NT2/D1 (cell line): ENCODE measurements at regions not wholly inside any gene's neighbourhood (a gene's known extent, or its start where the extent isn't known, plus 50 kb on each side); places are given as distances from the start of the nearest gene placed in this dataset.

Experiments used
- DNase-seq: peaks from one replicate; pipeline ENCODE4 v3.0.0-alpha.2; 2011; ENCODE audit warnings: low read depth, low spot score
- H3K27me3 ChIP-seq: 2 replicates; pipeline ENCODE4 v1.6.0; 2011; ENCODE audit warnings: mild to moderate bottlenecking; ENCODE audit not compliant: insufficient read length, insufficient read depth
- H3K36me3 ChIP-seq: 2 replicates; pipeline ENCODE4 v1.6.1; 2011; ENCODE audit warnings: mild to moderate bottlenecking, low read length, mixed read lengths; ENCODE audit not compliant: insufficient read depth, insufficient read length
- H3K4me1 ChIP-seq: 2 replicates; pipeline ENCODE4 v1.5.1; 2011; ENCODE audit not compliant: insufficient read depth, insufficient read length
- H3K4me3 ChIP-seq: 2 replicates; pipeline ENCODE4 v1.5.1; 2011; ENCODE audit warnings: low read depth; ENCODE audit not compliant: insufficient read length
- H3K9ac ChIP-seq: 2 replicates; pipeline ENCODE4 v1.6.0; 2011; ENCODE audit warnings: low read depth; ENCODE audit not compliant: insufficient read length
- H3K9me3 ChIP-seq: 2 replicates; pipeline ENCODE4 v1.5.1; 2011; ENCODE audit warnings: mild to moderate bottlenecking, low read length; ENCODE audit not compliant: insufficient read depth
- SUZ12 ChIP-seq: IDR thresholded peaks from 2 replicates; pipeline ENCODE4 v1.6.1; 2011; ENCODE audit not compliant: insufficient read length, insufficient read depth; ENCODE audit errors: extremely low read depth
- YY1 ChIP-seq: IDR thresholded peaks from 2 replicates; pipeline ENCODE4 v1.6.1; 2011; ENCODE audit not compliant: insufficient read length, insufficient read depth
- ZNF274 ChIP-seq: IDR thresholded peaks from 2 replicates; pipeline ENCODE4 v1.6.1; 2011; ENCODE audit warnings: mild to moderate bottlenecking, low read depth, low read length

DNA sequence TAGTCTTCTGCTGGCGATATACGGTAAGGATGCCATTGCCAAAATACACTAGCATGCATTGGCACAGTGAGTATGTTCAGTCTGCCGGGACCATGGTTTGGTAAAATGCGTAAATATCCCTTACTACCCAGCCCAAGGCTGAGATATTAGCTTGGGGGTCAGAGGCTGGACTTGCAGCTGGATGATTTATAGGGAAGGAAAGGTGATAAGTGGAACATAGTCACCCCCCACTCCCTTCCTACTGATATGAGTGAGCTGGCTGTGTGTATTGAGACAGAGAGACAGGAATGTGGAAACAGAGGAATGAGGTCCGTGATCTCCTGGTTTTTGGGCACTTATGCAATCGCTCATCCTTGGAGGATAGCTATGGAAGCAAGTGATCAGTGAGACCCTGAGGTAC, 642.8 kb downstream of the KCNT2 start:
- Histone ChIP-seq H3K9me3 (no peaks in the 10 kb centered on the region), H3K4me3 (no peak overlapping the region), H3K36me3 (no peaks in the 10 kb centered on the region), H3K4me1 (no peaks in the 10 kb centered on the region), H3K9ac (no peak overlapping the region), H3K27me3 (no peaks in the 10 kb centered on the region)
- TF ChIP-seq ZNF274 (no peak), SUZ12 (no peak), YY1 (no peak)
- DNase-seq: no peak

DNA sequence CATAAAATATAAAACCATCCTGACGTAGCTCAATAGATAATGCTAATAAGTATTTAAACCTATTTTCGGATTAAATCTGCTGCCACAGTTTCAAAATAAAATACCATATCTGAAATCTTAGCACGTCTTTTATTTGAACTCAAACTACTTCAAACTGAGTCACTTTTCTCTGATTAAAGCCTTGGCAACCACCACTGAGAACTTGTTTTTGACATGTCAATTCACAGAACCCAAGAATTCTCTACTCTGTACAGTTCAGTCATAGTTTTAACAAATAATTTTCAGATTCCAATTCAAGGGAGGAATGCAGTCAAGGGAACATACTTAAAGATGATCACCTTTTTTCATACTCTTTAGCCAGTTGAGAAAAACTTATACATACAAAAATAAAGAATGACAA, 643.2 kb downstream of the KCNT2 start:
- no peak for DNase-seq
- Histone ChIP-seq H3K9ac (no peak overlapping the region), H3K4me1 (no peaks in the 10 kb centered on the region), H3K9me3 (no peaks in the 10 kb centered on the region), H3K36me3 (no peaks in the 10 kb centered on the region), H3K4me3 (no peak overlapping the region), H3K27me3 (no peaks in the 10 kb centered on the region)
- TF ChIP-seq YY1: no peak

DNA sequence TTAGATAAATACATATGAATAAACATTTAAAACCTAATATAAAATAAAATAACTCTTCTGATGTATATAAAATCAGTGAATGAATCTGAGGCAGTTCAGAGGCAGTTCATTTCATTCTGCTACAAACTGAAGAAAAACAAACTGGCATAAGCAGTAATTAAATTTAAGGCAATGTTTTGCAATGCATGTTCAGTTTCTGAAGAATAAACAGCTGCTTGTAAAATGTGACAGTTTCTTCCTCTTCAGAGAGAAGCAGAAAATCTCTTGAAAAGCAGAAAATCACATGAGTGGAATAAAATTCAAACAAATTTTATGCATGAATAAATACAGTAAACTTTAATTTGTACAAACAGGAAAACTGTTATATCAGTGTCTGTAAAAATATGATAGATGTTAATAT, 643.7 kb downstream of the KCNT2 start:
- no peaks in the 10 kb centered on the region for H3K9me3 ChIP-seq
- no peak overlapping the region for H3K4me3 ChIP-seq
- no peaks in the 10 kb centered on the region for H3K4me1 ChIP-seq
- no peak overlapping the region for H3K9ac ChIP-seq
- no peaks in the 10 kb centered on the region for H3K27me3 ChIP-seq
- TF ChIP-seq ZNF274 (no peak), YY1 (no peak), SUZ12 (no peak)
- DNase-seq: no peak
- H3K36me3 ChIP-seq: no peaks in the 10 kb centered on the region

DNA sequence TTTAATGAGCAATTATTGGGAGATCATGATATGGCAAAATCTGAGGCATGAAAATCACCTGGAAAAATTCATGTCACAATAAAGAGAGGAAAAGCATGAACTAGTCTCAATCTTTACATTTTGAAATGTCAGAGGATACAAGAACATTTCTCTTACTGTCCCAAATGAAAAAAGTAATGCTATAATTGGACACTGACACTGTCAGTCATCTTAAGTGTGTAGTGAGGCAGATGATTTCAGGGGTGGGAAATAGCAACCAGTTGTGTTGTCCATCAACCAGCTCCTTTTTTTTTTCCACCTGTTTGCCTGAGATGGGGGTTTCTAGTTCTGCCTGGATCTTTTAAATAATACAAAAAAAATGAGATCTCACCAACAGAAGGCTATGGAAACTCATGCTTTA, 646.2 kb downstream of the KCNT2 start:
- Histone ChIP-seq H3K4me1 (no peaks in the 10 kb centered on the region), H3K9me3 (no peaks in the 10 kb centered on the region), H3K36me3 (no peaks in the 10 kb centered on the region), H3K27me3 (no peaks in the 10 kb centered on the region), H3K4me3 (no peak overlapping the region), H3K9ac (no peak overlapping the region)
- no peak for TF ChIP-seq ZNF274
- TF ChIP-seq YY1: no peak
- no peak for TF ChIP-seq SUZ12
- DNase-seq: no peak

DNA sequence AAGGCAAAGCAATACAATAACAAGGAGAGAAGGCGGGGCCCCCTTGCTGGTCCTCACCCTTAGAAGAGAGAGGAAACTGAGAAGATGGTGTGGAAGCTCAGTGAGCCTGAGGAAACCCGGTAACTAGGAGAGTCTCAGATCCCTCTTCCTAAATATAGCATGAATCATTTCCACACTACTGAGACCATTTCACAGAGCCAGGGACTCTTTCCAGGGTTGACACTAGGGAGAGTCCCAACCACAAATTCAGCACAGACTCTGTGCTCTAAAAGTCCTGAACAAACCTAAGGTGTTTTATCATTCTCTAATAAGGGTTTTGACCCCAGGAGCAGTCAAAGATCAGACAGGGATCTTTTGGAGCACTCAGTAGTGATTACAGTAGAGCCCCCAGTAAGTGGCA, 647.7 kb downstream of the KCNT2 start:
- no peak for DNase-seq
- Histone ChIP-seq H3K9ac (no peak overlapping the region), H3K27me3 (no peaks in the 10 kb centered on the region), H3K4me1 (no peaks in the 10 kb centered on the region), H3K36me3 (no peaks in the 10 kb centered on the region), H3K9me3 (no peaks in the 10 kb centered on the region), H3K4me3 (no peak overlapping the region)
- TF ChIP-seq YY1 (no peak), ZNF274 (no peak), SUZ12 (no peak)

DNA sequence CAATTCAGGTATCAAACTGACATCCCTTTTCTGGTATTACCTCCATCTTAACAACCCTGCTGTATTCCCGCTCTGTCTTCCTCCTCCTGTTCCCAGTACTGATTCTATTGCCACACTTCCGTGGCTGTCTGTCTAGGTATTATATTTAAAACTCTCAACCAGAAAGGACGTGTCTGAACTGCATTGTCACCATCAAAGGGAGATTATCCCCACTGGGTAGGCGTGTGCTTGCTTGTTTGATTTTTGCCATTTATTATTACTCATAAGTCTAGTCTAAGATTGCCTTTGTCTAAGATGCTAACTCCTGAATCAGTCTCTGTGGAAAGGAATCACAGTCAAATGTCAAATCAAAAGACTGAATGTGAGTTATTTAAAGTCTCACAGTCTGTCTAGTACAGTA, 650.1 kb downstream of the KCNT2 start:
- no peak for DNase-seq
- Histone ChIP-seq H3K36me3 (no peaks in the 10 kb centered on the region), H3K27me3 (no peaks in the 10 kb centered on the region), H3K4me3 (no peak overlapping the region), H3K9me3 (no peaks in the 10 kb centered on the region), H3K4me1 (no peaks in the 10 kb centered on the region), H3K9ac (no peak overlapping the region)
- TF ChIP-seq YY1: no peak
- TF ChIP-seq ZNF274: no peak

DNA sequence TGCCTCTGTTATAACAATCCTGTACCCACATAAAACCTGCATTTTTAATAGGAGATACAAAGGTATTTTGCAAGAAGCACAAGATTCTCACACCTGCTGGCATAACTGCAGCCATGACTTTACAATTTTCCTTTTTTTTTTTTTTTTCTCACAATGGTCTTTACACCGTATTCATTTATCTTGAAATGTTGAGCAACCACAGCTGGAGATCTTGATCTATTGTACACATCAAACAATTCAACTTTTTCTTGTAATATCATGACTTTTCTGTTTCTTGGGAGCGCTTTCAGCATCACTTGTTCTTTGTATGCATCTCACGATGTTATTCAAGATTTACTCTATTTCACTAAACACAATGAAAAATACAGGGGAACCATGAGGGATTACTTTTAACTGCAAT, 651.4 kb downstream of the KCNT2 start:
- Histone ChIP-seq H3K27me3 (no peaks in the 10 kb centered on the region), H3K4me3 (no peak overlapping the region), H3K9me3 (no peaks in the 10 kb centered on the region), H3K4me1 (no peaks in the 10 kb centered on the region), H3K9ac (no peak overlapping the region), H3K36me3 (no peaks in the 10 kb centered on the region)
- no peak for TF ChIP-seq ZNF274
- DNase-seq: no peak

DNA sequence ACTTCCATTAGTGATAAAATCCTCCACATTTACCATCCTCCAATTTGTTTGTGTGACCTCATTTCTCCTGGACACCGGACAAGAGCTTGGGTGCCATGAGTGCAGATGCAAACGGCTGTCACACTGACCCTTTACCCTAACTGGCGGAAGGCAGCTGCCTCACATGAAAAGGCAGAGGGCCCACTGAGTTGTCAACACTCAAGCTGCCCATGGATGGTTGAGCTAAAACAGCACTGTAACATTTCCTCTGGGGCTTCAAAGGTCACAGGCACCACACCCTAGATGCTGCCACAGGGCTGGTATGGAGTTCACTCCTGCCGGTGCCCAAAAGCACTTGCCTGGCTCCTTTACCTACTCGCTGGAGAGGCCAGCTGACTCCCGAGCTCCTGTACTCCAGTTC, 653.4 kb downstream of the KCNT2 start:
- no peak for DNase-seq
- TF ChIP-seq SUZ12 (no peak), YY1 (no peak), ZNF274 (no peak)

More for the DNA sequence above, 653.4 kb downstream of the KCNT2 start:
- Histone ChIP-seq H3K9ac (no peak overlapping the region), H3K9me3 (no peaks in the 10 kb centered on the region), H3K4me3 (no peak overlapping the region), H3K4me1 (no peaks in the 10 kb centered on the region), H3K36me3 (no peaks in the 10 kb centered on the region), H3K27me3 (no peaks in the 10 kb centered on the region)
